Mesenchymal stem cell (in vitro differentiated cells and primary cell): ENCODE measurements at regions not wholly inside any gene's neighbourhood (a gene's known extent, or its start where the extent isn't known, plus 50 kb on each side); places are given as distances from the start of the nearest gene placed in this dataset.

Source experiments
- DNase-seq: peaks from one replicate; pipeline ENCODE4 v3.0.0-alpha.2; 2013
- H2AFZ ChIP-seq: one replicate; pipeline ENCODE4 v1.6.1; 2013; ENCODE audit warnings: low read depth, mild to moderate bottlenecking, control low read depth, inconsistent platforms, low read length, moderate library complexity
- H2AK5ac ChIP-seq: 2 replicates; pipeline ENCODE4 v1.6.1; 2013; ENCODE audit warnings: low read length, moderate library complexity, mild to moderate bottlenecking, inconsistent platforms; ENCODE audit not compliant: severe bottlenecking
- H2BK120ac ChIP-seq: one replicate; pipeline ENCODE4 v1.6.1; 2013; ENCODE audit warnings: low read depth, mild to moderate bottlenecking, inconsistent platforms, low read length, moderate library complexity
- H2BK12ac ChIP-seq, 2 experiments: one replicate each; pipeline ENCODE4 v1.6.1; 2013; ENCODE audit warnings: inconsistent platforms in 2 of 2, low read length in 2 of 2, mild to moderate bottlenecking in 2 of 2, moderate library complexity in 2 of 2, control low read depth in 1 of 2
- H2BK15ac ChIP-seq: one replicate; pipeline ENCODE4 v1.6.1; 2013; ENCODE audit warnings: mild to moderate bottlenecking, low read depth, inconsistent platforms; ENCODE audit not compliant: poor library complexity, severe bottlenecking
- H2BK5ac ChIP-seq: 2 replicates; pipeline ENCODE4 v1.6.1; 2013; ENCODE audit warnings: low read depth, mild to moderate bottlenecking, low read length, control low read depth, inconsistent platforms; ENCODE audit not compliant: poor library complexity, severe bottlenecking
- H3K14ac ChIP-seq, 2 experiments: one replicate each; pipeline ENCODE4 v1.6.1; 2013; ENCODE audit warnings: inconsistent platforms in 2 of 2, low read length in 2 of 2, control low read depth in 1 of 2, mild to moderate bottlenecking in 1 of 2, moderate library complexity in 1 of 2
- H3K18ac ChIP-seq, 2 experiments: one replicate each; pipeline ENCODE4 v1.6.1; 2013; ENCODE audit warnings: inconsistent platforms in 2 of 2, low read length in 2 of 2, control low read depth in 1 of 2, low read depth in 1 of 2, mild to moderate bottlenecking in 1 of 2
- H3K23ac ChIP-seq, 2 experiments: one replicate each; pipeline ENCODE4 v1.6.1; 2013; ENCODE audit warnings: inconsistent platforms in 2 of 2, low read length in 2 of 2, mild to moderate bottlenecking in 2 of 2, moderate library complexity in 2 of 2, control low read depth in 1 of 2
- H3K27ac ChIP-seq: 2 replicates; pipeline ENCODE4 v1.5.1; 2013; ENCODE audit warnings: mild to moderate bottlenecking, moderate library complexity, low read length, control low read depth, inconsistent platforms; ENCODE audit not compliant: poor library complexity, severe bottlenecking
- H3K27me3 ChIP-seq, 2 experiments: 2 replicates each; pipeline versions ENCODE4 v1.6.1 to v1.7.0; 2013; ENCODE audit warnings: low read length in 2 of 2, mild to moderate bottlenecking in 2 of 2, moderate library complexity in 2 of 2, control low read depth in 1 of 2, inconsistent platforms in 1 of 2; ENCODE audit not compliant: control insufficient read depth in 1 of 2, insufficient read depth in 1 of 2
- H3K36me3 ChIP-seq, 2 experiments: 2 replicates each; pipeline versions ENCODE4 v1.6.1 to v1.7.0; 2013; ENCODE audit warnings: low read length in 2 of 2, control low read depth in 1 of 2, inconsistent platforms in 1 of 2, low read depth in 1 of 2, mild to moderate bottlenecking in 1 of 2; ENCODE audit not compliant: insufficient read depth in 2 of 2, control insufficient read depth in 1 of 2
- H3K4ac ChIP-seq, 2 experiments: one replicate each; pipeline ENCODE4 v1.6.1; 2013; ENCODE audit warnings: inconsistent platforms in 2 of 2, low read length in 2 of 2, mild to moderate bottlenecking in 2 of 2, moderate library complexity in 2 of 2, control low read depth in 1 of 2, low read depth in 1 of 2
- H3K4me1 ChIP-seq: 2 replicates; pipeline ENCODE4 v1.6.1; 2013; ENCODE audit warnings: low read depth, low read length, control low read depth; ENCODE audit not compliant: control insufficient read depth, insufficient read depth
- H3K4me2 ChIP-seq: 2 replicates; pipeline ENCODE4 v1.6.1; 2013; ENCODE audit warnings: low read length, mild to moderate bottlenecking, inconsistent platforms; ENCODE audit not compliant: poor library complexity, severe bottlenecking
- H3K4me3 ChIP-seq, 2 experiments: 2 replicates each; pipeline versions ENCODE4 v1.5.1 to v1.7.0; 2013; ENCODE audit warnings: low read length in 2 of 2, mild to moderate bottlenecking in 2 of 2, control low read depth in 1 of 2, low read depth in 1 of 2; ENCODE audit not compliant: insufficient read depth in 1 of 2
- H3K79me1 ChIP-seq: replicated peaks from 2 replicates; pipeline ENCODE4 v1.6.1; 2013; ENCODE audit warnings: mild to moderate bottlenecking, control low read depth, low read length, inconsistent platforms; ENCODE audit not compliant: poor library complexity, severe bottlenecking
- H3K9ac ChIP-seq: 2 replicates; pipeline ENCODE4 v1.7.0; 2013; ENCODE audit warnings: mild to moderate bottlenecking, low read length, moderate library complexity
- H3K9me3 ChIP-seq: 2 replicates; pipeline ENCODE4 v1.7.0; 2013; ENCODE audit warnings: mild to moderate bottlenecking, low read length; ENCODE audit not compliant: control insufficient read depth
- H4K8ac ChIP-seq: one replicate; pipeline ENCODE4 v1.6.1; 2013; ENCODE audit warnings: inconsistent platforms, mild to moderate bottlenecking, low read length, moderate library complexity
- H4K91ac ChIP-seq: one replicate; pipeline ENCODE4 v1.6.1; 2013; ENCODE audit warnings: mild to moderate bottlenecking, low read length, inconsistent platforms
- WGBS: methylation state at CpG from one replicate; pipeline ENCODE4 v1.1.7; 2013; ENCODE audit warnings: mixed read lengths; 5-methylcytosine and 5-hydroxymethylcytosine counted together

DNA sequence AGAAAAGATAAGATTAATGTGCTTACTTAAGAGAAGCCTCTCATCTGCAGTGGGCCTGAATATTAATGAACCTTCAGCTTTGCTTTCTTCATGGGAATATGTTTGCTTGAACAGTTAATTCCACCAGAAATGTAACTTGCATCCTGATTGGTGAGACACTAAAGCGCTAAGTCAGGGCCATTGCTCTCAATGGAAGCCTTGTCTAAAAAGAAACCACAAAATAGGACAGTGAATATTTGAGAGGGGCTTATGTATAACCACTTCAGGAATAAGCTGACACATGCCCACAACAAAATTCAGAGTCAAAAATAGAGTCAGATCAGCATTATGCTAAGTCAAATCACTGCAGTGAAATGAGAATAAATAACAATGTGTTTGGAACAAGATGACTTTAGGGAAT is 1125.8 kb downstream of the STIM2 start:
- Histone ChIP-seq H3K14ac (no peak overlapping the region), H3K18ac (no peak overlapping the region)

DNA sequence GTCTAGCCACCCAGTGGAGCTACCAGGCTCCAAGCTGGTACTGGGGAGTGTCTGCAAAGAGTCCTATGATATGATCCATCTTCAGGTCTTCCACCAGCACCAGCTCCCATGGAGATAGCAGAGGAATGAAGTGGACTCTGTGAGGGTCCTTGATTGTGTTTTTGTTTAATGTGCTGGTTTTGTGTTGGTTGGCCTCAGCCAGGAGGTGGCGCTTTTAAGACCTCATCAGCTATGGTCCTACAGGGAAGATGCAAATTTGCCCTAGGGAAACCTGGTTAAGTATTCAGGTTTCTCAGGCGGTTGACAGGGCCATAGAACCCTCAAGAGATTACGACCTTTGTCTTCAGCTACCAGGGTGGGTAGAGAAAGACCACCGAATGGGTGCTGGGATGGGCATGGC is 1141.1 kb downstream of the STIM2 start:
- Histone ChIP-seq H2BK5ac (no peak overlapping the region), H3K4me1 (no peaks in the 10 kb centered on the region), H3K79me1 (no peaks in the 10 kb centered on the region), H3K9ac (no peak overlapping the region), H3K4me3 (no peak overlapping the region), H2BK15ac (no peak overlapping the region), H3K18ac (no peak overlapping the region), H2BK12ac (no peak overlapping the region), H3K27me3 (no peaks in the 10 kb centered on the region), H3K9me3 (peaks cover 4% of the 10 kb centered on the region), H3K4ac (no peak overlapping the region), H2AFZ (no peak overlapping the region), H3K14ac (no peak overlapping the region), H3K4me2 (no peak overlapping the region), H3K23ac (no peak overlapping the region), H3K27ac (no peak overlapping the region), H4K91ac (no peak overlapping the region), H4K8ac (no peak overlapping the region), H3K36me3 (no peaks in the 10 kb centered on the region), H2AK5ac (no peak overlapping the region), H2BK120ac (no peak overlapping the region)
- 75% methylated on average over 4 of the region's 4 CpGs for WGBS
- no peak for DNase-seq

More for the DNA sequence above, 1125.8 kb downstream of the STIM2 start:
- Histone ChIP-seq H3K27ac (no peak overlapping the region), H3K36me3 (no peaks in the 10 kb centered on the region), H4K91ac (no peak overlapping the region), H2AFZ (no peak overlapping the region), H2BK15ac (no peak overlapping the region), H2BK5ac (no peak overlapping the region), H2BK120ac (no peak overlapping the region), H3K9ac (no peak overlapping the region), H3K4me3 (no peak overlapping the region), H3K23ac (no peak overlapping the region), H3K4me1 (no peaks in the 10 kb centered on the region), H3K79me1 (no peaks in the 10 kb centered on the region), H2BK12ac (no peak overlapping the region), H3K4me2 (no peak overlapping the region), H3K4ac (no peak overlapping the region), H2AK5ac (no peak overlapping the region), H3K27me3 (no peaks in the 10 kb centered on the region), H4K8ac (no peak overlapping the region), H3K9me3 (no peaks in the 10 kb centered on the region)
- no peak for DNase-seq
- no CpG with 5 or more reads among the region's 1 CpG for WGBS

DNA sequence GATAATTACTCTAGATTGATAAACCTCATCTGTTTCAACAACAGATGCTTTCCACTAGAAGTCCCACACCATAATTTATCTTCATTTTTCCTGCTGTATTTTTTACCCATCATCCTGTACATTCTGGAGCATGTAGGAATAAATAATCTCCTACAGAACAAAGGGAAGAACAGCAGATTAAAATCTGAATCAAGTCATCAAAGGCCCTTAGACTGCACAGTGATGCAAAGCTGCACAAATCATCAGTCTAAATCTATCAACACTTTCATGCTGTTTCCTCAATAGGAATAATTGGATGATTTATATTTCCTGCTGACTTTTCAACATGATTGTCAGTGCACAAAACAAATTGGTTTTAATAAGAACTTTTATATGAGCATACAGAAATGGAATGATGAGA is 1143.9 kb downstream of the STIM2 start:
- no peak overlapping the region for H3K18ac ChIP-seq
- no peak overlapping the region for H3K9ac ChIP-seq
- no peak overlapping the region for H2BK120ac ChIP-seq
- H3K9me3 ChIP-seq: peaks cover 4% of the 10 kb centered on the region
- no peak overlapping the region for H3K14ac ChIP-seq
- H3K4ac ChIP-seq: no peak overlapping the region
- no peak overlapping the region for H4K8ac ChIP-seq
- no peak for DNase-seq
- no peak overlapping the region for H2AK5ac ChIP-seq
- no peak overlapping the region for H3K27ac ChIP-seq
- no peak overlapping the region for H3K4me2 ChIP-seq
- no peak overlapping the region for H3K23ac ChIP-seq
- H3K79me1 ChIP-seq: no peaks in the 10 kb centered on the region
- no peak overlapping the region for H2BK12ac ChIP-seq
- no peaks in the 10 kb centered on the region for H3K36me3 ChIP-seq
- no peak overlapping the region for H4K91ac ChIP-seq
- H2BK15ac ChIP-seq: no peak overlapping the region
- no peaks in the 10 kb centered on the region for H3K27me3 ChIP-seq
- H3K4me1 ChIP-seq: no peaks in the 10 kb centered on the region
- H2AFZ ChIP-seq: no peak overlapping the region
- no peak overlapping the region for H3K4me3 ChIP-seq
- no peak overlapping the region for H2BK5ac ChIP-seq

DNA sequence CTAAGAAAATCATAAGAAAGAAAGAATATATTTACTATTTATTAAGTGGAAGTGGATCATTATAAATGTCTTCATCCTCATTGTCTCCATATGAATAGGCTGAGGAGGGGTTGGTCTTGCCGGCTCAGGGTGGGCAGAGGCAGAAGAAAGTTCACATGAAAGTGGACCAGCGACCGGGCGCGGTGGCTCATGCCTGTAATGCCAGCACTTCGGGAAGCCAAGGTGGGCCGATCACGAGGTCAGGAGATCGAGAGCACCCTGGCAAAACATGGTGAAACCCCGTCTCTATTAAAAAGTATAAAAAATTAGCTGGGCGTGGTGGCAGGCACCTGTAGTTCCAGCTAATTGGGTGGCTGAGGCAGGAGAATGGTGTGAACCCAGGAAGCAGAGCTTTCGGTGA is 1145.4 kb downstream of the STIM2 start:
- H2AK5ac ChIP-seq: no peak overlapping the region
- no peak overlapping the region for H3K9ac ChIP-seq
- no peaks in the 10 kb centered on the region for H3K27me3 ChIP-seq
- no peak overlapping the region for H2AFZ ChIP-seq
- no peak overlapping the region for H3K23ac ChIP-seq
- H4K8ac ChIP-seq: no peak overlapping the region
- no peak overlapping the region for H2BK120ac ChIP-seq
- H3K27ac ChIP-seq: no peak overlapping the region
- no peak for DNase-seq
- no peaks in the 10 kb centered on the region for H3K79me1 ChIP-seq
- no peaks in the 10 kb centered on the region for H3K36me3 ChIP-seq
- H3K14ac ChIP-seq: no peak overlapping the region
- no peak overlapping the region for H2BK5ac ChIP-seq
- H3K4me3 ChIP-seq: no peak overlapping the region
- no peak overlapping the region for H2BK12ac ChIP-seq
- H3K4me1 ChIP-seq: no peaks in the 10 kb centered on the region
- H4K91ac ChIP-seq: no peak overlapping the region
- no peak overlapping the region for H3K4ac ChIP-seq
- WGBS: 93% methylated on average over 12 of the region's 12 CpGs
- H2BK15ac ChIP-seq: no peak overlapping the region
- no peaks in the 10 kb centered on the region for H3K9me3 ChIP-seq
- H3K18ac ChIP-seq: no peak overlapping the region
- H3K4me2 ChIP-seq: no peak overlapping the region
